Tibial artery (tissue), 4 donors: ENCODE measurements at regions not wholly inside any gene's neighbourhood (a gene's known extent, or its start where the extent isn't known, plus 50 kb on each side); places are given as distances from the start of the nearest gene placed in this dataset.
A peak's percentile ranks its signal among the peaks of the same experiment; 100 is the strongest.

Source experiments
- DNase-seq, 2 donors: peaks; one replicate each; pipeline ENCODE4 v3.0.0-alpha.2; 2019
- H3K27ac ChIP-seq, 2 donors: fragments of 200-600 bp; sonication (generic) in 1 of 2; 1 replicate in 1 of 2; 2 replicates in 1 of 2; pipeline ENCODE4 v1.5.1; 2018 to 2019; ENCODE audit warnings: mild to moderate bottlenecking in 1 of 2
- H3K27me3 ChIP-seq, 2 donors: fragments of 200-600 bp; sonication (generic) in 1 of 2; one replicate each; pipeline versions ENCODE4 v1.5.1 to v1.6.0; 2016 to 2019
- H3K36me3 ChIP-seq, 3 donors: fragments of 200-600 bp; sonication (generic) in 2 of 3; one replicate each; pipeline ENCODE4 v1.5.1; 2016 to 2019; ENCODE audit warnings: mild to moderate bottlenecking in 2 of 3
- H3K4me1 ChIP-seq, 4 donors: fragments of 200-600 bp; sonication (generic) in 2 of 4; 1 replicate in 3 of 4; 2 replicates in 1 of 4; pipeline ENCODE4 v1.5.1; 2016 to 2019
- H3K4me3 ChIP-seq, 2 donors: fragments of 200-600 bp; sonication (generic) in 1 of 2; 1 replicate in 1 of 2; 2 replicates in 1 of 2; pipeline ENCODE4 v1.5.1; 2018 to 2019; ENCODE audit warnings: mild to moderate bottlenecking in 2 of 2
- H3K9me3 ChIP-seq, 3 donors: fragments of 200-600 bp; sonication (generic) in 1 of 3; one replicate each; pipeline ENCODE4 v1.5.1; 2016 to 2019
- intact Hi-C: fragments of 100-400 bp; cut with DNase I; formaldehyde crosslinking; loops from one replicate; pipeline ENCODE4 v1.15.0; 2023; ENCODE audit warnings: low total_unique reads
- TF ChIP-seq, protein P1 (sequence below), 2 experiments: fragments of 200-600 bp in 1 of 2; fragments of 450-650 bp in 1 of 2; IDR thresholded peaks; one replicate each; pipeline ENCODE4 v1.5.1; 2017 to 2019; ENCODE audit warnings: antibody characterized with exemption in 2 of 2, mild to moderate bottlenecking in 1 of 2, moderate library complexity in 1 of 2

DNA sequence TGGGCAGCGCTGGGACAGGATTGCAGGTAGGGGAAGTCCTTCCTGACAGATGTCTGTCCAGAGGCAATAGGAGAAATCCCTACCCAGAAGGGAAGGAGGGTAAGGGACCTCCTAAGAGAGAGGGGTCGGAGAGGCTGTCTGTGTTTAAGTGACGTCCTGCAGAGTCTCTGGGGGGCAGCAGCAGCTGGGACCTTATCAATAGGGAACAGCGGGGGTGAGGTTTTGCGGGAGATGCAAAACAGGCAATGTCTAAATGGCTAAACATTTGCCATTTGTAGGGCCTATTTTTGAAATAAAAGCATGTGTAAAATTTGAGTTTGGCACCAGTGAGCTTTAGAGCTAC is 108.7 kb upstream of the HS6ST1 start:
- Histone ChIP-seq H3K27me3 (no peaks in the 10 kb centered on the region), H3K4me1 (peaks cover 0 to 34% (median 13%) of the 10 kb centered on the region in 4 donors), H3K36me3 (no peaks in the 10 kb centered on the region), H3K4me3 (no peak overlapping the region), H3K9me3 (peaks cover 0 to 6% (median under 1%) of the 10 kb centered on the region in 3 donors), H3K27ac (no peak overlapping the region)
- intact Hi-C loops: no loop called here
- DNase-seq: peak in 1 of 2 donors; percentile 25
- TF ChIP-seq, protein P1, sequence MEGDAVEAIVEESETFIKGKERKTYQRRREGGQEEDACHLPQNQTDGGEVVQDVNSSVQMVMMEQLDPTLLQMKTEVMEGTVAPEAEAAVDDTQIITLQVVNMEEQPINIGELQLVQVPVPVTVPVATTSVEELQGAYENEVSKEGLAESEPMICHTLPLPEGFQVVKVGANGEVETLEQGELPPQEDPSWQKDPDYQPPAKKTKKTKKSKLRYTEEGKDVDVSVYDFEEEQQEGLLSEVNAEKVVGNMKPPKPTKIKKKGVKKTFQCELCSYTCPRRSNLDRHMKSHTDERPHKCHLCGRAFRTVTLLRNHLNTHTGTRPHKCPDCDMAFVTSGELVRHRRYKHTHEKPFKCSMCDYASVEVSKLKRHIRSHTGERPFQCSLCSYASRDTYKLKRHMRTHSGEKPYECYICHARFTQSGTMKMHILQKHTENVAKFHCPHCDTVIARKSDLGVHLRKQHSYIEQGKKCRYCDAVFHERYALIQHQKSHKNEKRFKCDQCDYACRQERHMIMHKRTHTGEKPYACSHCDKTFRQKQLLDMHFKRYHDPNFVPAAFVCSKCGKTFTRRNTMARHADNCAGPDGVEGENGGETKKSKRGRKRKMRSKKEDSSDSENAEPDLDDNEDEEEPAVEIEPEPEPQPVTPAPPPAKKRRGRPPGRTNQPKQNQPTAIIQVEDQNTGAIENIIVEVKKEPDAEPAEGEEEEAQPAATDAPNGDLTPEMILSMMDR (IDR thresholded peaks at IDR 0.05): no peak

DNA sequence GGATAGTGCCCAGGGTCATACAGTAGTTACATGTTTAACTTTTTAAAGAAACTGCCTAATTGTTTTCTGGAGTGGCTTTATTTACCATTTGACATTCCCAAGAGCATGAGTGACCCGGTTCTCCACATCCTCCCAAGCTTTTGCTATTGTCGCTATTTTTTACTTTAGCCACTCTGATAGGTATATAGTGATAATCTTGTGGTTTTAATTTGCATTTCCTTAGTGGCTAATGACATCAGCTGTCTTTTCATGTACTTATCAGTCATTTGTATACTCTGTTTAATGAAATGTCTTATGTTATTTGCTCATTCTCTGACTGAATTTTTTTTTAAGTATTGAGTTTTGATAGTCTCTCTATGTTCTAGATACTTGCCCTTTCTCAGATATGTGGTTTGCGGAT is 109.7 kb upstream of the HS6ST1 start:
- intact Hi-C loops: no loop called here
- no peak for DNase-seq

DNA sequence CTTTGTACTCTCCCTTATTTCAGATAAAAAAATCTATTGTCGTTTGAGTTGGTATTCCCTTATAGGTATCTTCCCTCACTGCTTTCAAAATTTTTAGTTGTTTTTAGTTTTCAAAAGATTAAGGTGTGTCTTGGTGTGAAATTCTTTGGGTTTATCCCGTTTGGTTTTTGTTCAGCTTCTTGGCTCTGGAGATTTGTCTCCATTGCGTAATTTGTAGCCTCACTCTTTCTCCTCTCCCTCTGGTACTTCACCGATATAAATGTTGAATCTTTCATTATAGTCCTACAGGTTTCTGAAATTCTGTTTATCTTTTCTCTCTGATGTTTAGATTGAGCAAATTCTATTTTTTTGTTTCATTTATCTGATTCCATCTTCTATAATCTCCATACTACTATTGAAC is 113.8 kb upstream of the HS6ST1 start:
- Histone ChIP-seq H3K27me3 (no peaks in the 10 kb centered on the region), H3K9me3 (peaks cover 0 to 6% (median 0%) of the 10 kb centered on the region in 3 donors), H3K36me3 (no peaks in the 10 kb centered on the region), H3K4me1 (no peaks in the 10 kb centered on the region), H3K27ac (no peak overlapping the region), H3K4me3 (no peak overlapping the region)
- intact Hi-C loops: no loop called here
- TF ChIP-seq, protein P1 (IDR thresholded peaks at IDR 0.05): no peak
- DNase-seq: no peak

More for the DNA sequence above, 109.7 kb upstream of the HS6ST1 start:
- Histone ChIP-seq H3K9me3 (peaks cover 0 to 6% (median 0%) of the 10 kb centered on the region in 3 donors), H3K27ac (no peak overlapping the region), H3K36me3 (no peaks in the 10 kb centered on the region), H3K4me1 (peaks cover 0 to 25% (median 8%) of the 10 kb centered on the region in 4 donors), H3K4me3 (no peak overlapping the region), H3K27me3 (no peaks in the 10 kb centered on the region)
- TF ChIP-seq, protein P1 (IDR thresholded peaks at IDR 0.05): no peak

DNA sequence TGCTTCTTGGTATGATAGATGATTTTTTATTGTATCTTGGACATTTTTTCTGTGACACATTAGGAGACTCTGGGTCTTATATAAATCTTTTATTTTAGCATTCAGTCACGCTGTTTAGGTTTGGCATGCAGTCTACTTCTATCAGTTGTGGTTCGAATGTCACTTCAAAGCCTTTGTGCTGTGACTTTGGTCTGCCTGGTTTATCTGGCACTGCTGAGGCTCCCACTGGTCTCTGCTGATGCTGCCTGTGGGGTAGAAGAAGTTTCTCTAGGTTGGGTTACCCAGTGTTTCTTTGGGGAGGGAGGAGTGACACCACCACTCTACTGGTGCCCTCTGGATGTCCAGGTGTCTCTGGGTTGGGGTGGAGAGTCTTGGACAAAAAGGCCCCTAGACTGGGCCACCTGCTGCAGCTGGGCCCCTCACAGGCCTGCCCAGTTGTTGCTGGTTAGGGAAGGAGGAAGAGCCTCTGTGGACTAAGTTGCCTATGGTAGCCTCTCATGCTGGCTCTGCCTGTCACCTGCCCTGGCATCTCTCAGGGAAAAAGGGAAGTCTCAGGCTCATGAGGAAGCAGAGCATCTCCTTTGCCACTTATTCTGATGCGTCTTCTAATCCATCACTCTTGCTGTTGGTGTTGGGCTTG is 115.4 kb upstream of the HS6ST1 start:
- Histone ChIP-seq H3K9me3 (peaks cover 0 to 6% (median 0%) of the 10 kb centered on the region in 3 donors), H3K4me3 (no peak overlapping the region), H3K27me3 (no peaks in the 10 kb centered on the region), H3K36me3 (no peaks in the 10 kb centered on the region), H3K4me1 (peaks cover 0 to 4% (median under 1%) of the 10 kb centered on the region in 4 donors), H3K27ac (no peak overlapping the region)
- intact Hi-C loops: no loop called here
- TF ChIP-seq, protein P1 (IDR thresholded peaks at IDR 0.05): no peak
- DNase-seq: peak; percentile 6 to 31

DNA sequence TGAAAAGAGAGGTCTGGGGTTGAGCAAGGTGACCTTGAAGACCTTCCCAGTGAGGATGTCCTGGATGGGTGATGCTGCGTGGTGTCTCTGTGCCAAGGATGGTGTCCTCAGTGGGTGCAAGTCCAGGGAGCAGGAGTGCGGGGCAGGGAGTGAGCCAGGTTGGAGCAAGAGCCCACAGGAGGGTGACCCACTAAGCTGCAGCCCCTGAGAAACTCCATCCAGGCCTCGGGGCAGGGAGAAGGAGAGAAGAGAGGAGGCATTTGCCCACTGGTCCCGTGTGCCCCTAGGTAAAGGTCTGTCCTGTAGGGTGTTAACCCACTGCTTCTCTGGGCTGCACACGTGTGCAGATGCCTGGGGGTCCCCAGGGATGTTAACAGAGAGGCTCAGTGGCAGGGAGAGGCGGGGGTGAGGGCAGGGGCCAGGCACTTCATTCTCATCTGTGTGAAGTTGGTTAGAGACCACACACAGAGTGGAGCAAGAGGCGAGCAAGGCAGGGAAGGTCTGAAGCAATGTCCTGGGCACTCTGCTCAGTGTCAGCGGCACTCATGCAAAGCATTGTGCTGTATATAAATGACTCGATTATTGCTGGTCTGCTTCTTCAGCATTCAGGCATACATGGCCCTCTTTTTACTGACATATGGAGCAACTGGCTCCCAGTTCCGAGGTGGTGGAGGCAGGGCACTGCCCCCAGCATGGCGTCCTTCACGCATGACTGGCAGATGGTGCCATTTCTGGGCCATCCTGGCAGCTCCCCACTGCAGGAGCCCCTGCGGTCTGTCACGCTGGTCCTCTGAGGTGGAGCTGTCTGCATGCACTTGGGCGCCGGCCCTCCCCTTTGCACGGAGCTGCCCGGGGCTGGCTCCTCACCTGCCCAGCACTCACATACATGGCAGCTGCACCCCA is 117.2 kb upstream of the HS6ST1 start:
- H3K9me3 ChIP-seq: no peaks in the 10 kb centered on the region
- H3K36me3 ChIP-seq: no peaks in the 10 kb centered on the region
- intact Hi-C loops: no loop called here
- TF ChIP-seq, protein P1 (IDR thresholded peaks at IDR 0.05): no peak
- H3K4me3 ChIP-seq: no peak overlapping the region
- DNase-seq: peak; percentile 4 to 33
- no peaks in the 10 kb centered on the region for H3K27me3 ChIP-seq
- no peak overlapping the region for H3K27ac ChIP-seq
- H3K4me1 ChIP-seq: peaks cover 0 to 20% (median 14%) of the 10 kb centered on the region in 4 donors
